ENCODE measurements at regions not wholly inside any gene's neighbourhood (a gene's known extent, or its start where the extent isn't known, plus 50 kb on each side); places are given as distances from the start of the nearest gene placed in this dataset.
"Not testable (repeated sequence)": the region's sequence is repeated elsewhere in the genome, so short reads cannot be mapped to it uniquely, and the experiment has no call there.

- TF ChIP-seq POLR2A, CTCF (IDR thresholded peaks at IDR 0.05): not testable (repeated sequence)
These were observed 301.3 kb downstream of the RPIA start for GRCh38 chr2:88992819-88993218.
